GM12865 (cell line): ENCODE measurements at regions not wholly inside any gene's neighbourhood (a gene's known extent, or its start where the extent isn't known, plus 50 kb on each side); places are given as distances from the start of the nearest gene placed in this dataset.

ENCODE experiments used
- DNase-seq: peaks from one replicate; pipeline ENCODE4 v3.0.0; 2010; ENCODE audit warnings: low read depth
- H3K4me3 ChIP-seq: 2 replicates; pipeline ENCODE4 v1.5.1; 2011; ENCODE audit warnings: mild to moderate bottlenecking, low read depth, low read length, control low read depth
- CTCF ChIP-seq: IDR thresholded peaks from 2 replicates; pipeline ENCODE4 v1.5.1; 2011; ENCODE audit warnings: low read length, control low read depth, low read depth, inconsistent platforms; ENCODE audit not compliant: insufficient read depth; ENCODE audit errors: missing control alignments

DNA sequence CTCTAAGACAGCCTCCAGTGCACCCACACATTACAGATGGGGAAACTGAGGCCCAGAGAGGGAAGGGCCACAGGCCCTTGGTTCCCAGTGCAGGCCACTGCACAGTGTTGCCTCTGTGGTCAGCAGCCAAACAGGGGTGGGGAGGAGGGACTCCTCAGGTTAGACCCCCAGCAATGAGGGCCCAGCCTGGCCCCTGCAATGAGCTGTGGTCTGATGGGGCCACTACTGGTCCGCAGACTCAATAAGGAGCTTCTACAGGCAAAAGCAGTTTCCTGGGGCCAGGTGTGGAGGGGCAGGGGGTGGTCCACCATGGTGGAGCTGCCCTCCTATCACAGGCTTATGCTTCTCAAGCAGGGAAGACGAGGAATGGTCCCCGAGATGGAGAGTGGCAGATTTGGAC is 87.6 kb downstream of the HS1BP3 start:
- TF ChIP-seq CTCF, result no peak
- DNase-seq, result no peak

DNA sequence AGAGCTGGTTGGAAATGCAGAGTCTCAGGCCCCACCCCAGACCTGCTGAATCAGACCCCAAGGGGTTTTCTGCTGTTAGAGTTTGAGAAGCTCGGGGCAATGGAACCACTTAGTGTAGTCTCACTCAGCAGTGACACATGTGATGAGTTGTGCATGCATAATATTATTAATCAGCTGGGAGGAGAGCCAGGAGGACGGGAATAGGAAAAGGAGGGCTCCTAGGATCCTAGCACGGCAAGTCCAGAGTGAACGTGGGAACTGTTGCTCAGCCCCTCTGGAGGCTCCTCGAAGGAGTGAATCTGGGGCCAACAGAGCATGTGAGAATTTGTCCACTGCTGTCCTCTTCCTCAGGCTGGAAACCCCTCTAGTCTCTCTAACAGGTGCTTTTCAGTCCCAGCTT is 87.1 kb downstream of the HS1BP3 start:
- no peak overlapping the region for H3K4me3 ChIP-seq
- no peak for TF ChIP-seq CTCF
- DNase-seq, result no peak

More for the DNA sequence above, 87.6 kb downstream of the HS1BP3 start:
- H3K4me3 ChIP-seq, result no peak overlapping the region

DNA sequence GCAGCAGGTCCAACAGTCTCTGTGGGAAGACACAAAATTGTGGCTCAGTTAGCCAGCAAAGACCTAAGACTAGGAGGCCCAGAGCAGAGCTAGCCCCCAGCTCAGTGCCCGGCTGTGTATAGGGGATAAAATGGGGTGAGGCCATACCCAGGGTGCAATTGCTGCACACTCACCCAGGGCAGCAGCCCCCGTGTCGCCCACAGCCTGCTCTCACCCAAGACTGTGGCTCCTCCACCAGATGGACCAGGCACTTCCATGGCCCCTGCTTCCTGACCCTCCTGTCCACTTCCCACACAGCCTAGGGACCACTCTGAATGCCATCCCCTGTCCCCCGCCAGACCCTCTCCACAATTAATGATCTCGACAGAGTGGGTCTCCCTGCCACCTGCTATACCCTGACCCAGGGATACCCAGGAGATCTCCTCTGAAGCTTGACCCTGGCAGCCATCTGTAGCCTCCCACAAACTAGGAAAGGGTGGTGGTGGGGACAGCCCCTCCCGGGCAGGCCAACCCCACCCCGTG is 85.7 kb downstream of the HS1BP3 start:
- no peak for TF ChIP-seq CTCF
- DNase-seq, result no peak
- H3K4me3 ChIP-seq, result no peak overlapping the region

GRCh38 chr2:20565623-20566236 is 85.2 kb downstream of the HS1BP3 start:
- DNase-seq, result no peak
- no peak for TF ChIP-seq CTCF
- H3K4me3 ChIP-seq, result no peak overlapping the region

GRCh38 chr2:20566331-20566730 is 84.6 kb downstream of the HS1BP3 start:
- no peak for DNase-seq
- H3K4me3 ChIP-seq, result no peak overlapping the region
- TF ChIP-seq CTCF, result no peak

DNA sequence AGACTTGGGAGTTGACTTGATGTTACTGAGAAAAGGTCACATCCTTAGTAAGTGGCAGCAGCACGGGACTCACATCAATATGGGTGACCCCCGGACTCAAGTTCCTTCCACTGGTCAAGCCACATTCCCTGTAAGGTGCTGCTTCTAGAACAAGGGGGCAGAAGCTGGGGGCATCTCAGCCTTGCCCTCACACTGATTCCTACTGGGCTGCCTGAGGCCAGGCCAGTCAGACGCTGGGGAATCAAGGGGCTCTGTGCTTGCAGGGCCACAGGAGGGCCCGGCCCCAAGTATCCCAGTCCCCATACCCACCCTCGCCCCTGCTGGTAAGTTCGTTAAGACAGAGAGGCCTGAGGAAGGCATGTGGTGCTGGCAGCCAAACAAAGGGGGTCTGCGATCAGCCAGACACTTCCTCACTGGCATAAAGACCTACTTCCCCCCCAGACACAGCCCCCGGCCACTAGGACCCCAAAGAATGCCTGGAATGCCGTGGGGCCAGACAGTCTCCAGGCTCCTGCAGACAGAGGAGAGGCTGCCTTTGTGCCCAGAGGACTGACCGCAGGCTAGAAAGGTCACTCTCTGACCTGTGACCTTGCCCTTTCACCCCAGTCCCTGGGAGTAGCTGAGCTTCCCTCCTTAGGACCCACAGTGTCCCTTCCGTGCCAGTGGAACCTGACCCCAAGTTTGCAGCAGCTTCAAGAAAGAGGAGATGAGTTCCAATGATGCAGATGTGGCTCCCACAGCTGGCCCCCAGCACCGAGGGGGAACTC is 83.6 kb downstream of the HS1BP3 start:
- no peak for TF ChIP-seq CTCF
- no peak for DNase-seq

More for the DNA sequence above, 83.6 kb downstream of the HS1BP3 start:
- no peak overlapping the region for H3K4me3 ChIP-seq
